H1 (cell line): ENCODE measurements at regions not wholly inside any gene's neighbourhood (a gene's known extent, or its start where the extent isn't known, plus 50 kb on each side); places are given as distances from the start of the nearest gene placed in this dataset.

Source experiments
- CBX8 ChIP-seq: fragments of 300-800, 300-1000 bp; sonication (generic); IDR thresholded peaks from 2 replicates; pipeline ENCODE4 v1.7.1; 2016; ENCODE audit warnings: low read depth, low read length, borderline replicate concordance
- CREB1 ChIP-seq: IDR thresholded peaks from 2 replicates; pipeline ENCODE4 v1.6.1; 2012; ENCODE audit warnings: inconsistent platforms
- EZH2 ChIP-seq: fragments of 200-600 bp; sonication (generic); IDR thresholded peaks from 2 replicates; pipeline ENCODE4 v1.7.1; 2012; ENCODE audit warnings: low read depth, mild to moderate bottlenecking, moderate library complexity, low read length, inconsistent platforms; ENCODE audit not compliant: severe bottlenecking
- HDAC2 ChIP-seq, 2 experiments: fragments of 300-600 bp in 1 of 2; sonication (generic) in 1 of 2; IDR thresholded peaks; 2 replicates each; pipeline ENCODE4 v1.6.1; 2011 to 2012; ENCODE audit warnings: low read depth in 2 of 2, low read length in 2 of 2, mild to moderate bottlenecking in 2 of 2, moderate library complexity in 2 of 2, borderline replicate concordance in 1 of 2, inconsistent platforms in 1 of 2
- NANOG ChIP-seq: IDR thresholded peaks from 2 replicates; pipeline ENCODE4 v1.6.1; 2011; ENCODE audit warnings: low read length, low read depth, mild to moderate bottlenecking, inconsistent platforms; ENCODE audit not compliant: insufficient read depth, poor library complexity, severe bottlenecking
- NRF1 ChIP-seq: IDR thresholded peaks from 2 replicates; pipeline ENCODE4 v1.6.1; 2011; ENCODE audit warnings: mild to moderate bottlenecking, low read depth, low read length, improper control_type of control experiment
- POU5F1 ChIP-seq: IDR thresholded peaks from 2 replicates; pipeline ENCODE4 v1.6.1; 2011; ENCODE audit warnings: low read depth, mild to moderate bottlenecking, low read length, moderate library complexity
- SAP30 ChIP-seq: fragments of 300-600 bp; sonication (generic); IDR thresholded peaks from 2 replicates; pipeline ENCODE4 v1.7.1; 2012; ENCODE audit warnings: low read length, moderate library complexity, mild to moderate bottlenecking, inconsistent platforms; ENCODE audit not compliant: insufficient read depth, insufficient replicate concordance
- TEAD4 ChIP-seq: IDR thresholded peaks from 2 replicates; pipeline ENCODE4 v1.6.1; 2012; ENCODE audit warnings: low read depth, low read length, inconsistent platforms, mixed read lengths
- TF ChIP-seq, protein P1 (sequence below): fragments of 300-600 bp; sonication (generic); IDR thresholded peaks from 2 replicates; pipeline ENCODE4 v1.7.1; 2012; ENCODE audit warnings: low read length, moderate library complexity, mild to moderate bottlenecking, inconsistent platforms; ENCODE audit not compliant: insufficient replicate concordance
- TF ChIP-seq, protein P2 (sequence below): IDR thresholded peaks from 2 replicates; pipeline ENCODE4 v1.6.1; 2012; ENCODE audit warnings: inconsistent platforms

DNA sequence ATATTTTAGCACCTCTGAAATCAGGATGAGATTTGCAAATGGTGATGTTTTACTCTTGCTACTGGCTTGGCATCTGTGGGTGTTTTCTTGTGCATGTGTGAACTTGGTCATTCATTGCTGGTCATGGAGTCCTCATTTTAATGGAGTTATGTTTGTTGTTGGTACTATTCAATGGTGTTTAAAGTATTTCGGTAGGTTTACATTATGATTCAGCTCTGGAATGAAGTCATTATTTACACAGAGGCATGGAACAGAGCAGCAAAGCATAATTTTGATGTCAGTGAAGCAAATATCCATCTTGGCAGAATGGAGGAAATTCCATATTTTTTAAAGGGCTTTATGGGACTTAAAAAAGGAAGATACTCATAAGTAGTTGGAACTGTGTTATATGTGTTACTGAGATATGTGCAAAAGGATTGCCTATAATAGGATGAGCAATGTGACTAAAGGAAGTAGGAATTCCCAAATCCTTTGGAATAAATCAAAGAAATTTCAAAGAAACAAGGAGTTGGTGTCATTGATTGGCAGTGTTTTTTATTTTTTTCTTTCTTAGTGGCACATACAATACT lies 147.4 kb downstream of the ACTBL2 start (continued):
- TF ChIP-seq, protein P1, sequence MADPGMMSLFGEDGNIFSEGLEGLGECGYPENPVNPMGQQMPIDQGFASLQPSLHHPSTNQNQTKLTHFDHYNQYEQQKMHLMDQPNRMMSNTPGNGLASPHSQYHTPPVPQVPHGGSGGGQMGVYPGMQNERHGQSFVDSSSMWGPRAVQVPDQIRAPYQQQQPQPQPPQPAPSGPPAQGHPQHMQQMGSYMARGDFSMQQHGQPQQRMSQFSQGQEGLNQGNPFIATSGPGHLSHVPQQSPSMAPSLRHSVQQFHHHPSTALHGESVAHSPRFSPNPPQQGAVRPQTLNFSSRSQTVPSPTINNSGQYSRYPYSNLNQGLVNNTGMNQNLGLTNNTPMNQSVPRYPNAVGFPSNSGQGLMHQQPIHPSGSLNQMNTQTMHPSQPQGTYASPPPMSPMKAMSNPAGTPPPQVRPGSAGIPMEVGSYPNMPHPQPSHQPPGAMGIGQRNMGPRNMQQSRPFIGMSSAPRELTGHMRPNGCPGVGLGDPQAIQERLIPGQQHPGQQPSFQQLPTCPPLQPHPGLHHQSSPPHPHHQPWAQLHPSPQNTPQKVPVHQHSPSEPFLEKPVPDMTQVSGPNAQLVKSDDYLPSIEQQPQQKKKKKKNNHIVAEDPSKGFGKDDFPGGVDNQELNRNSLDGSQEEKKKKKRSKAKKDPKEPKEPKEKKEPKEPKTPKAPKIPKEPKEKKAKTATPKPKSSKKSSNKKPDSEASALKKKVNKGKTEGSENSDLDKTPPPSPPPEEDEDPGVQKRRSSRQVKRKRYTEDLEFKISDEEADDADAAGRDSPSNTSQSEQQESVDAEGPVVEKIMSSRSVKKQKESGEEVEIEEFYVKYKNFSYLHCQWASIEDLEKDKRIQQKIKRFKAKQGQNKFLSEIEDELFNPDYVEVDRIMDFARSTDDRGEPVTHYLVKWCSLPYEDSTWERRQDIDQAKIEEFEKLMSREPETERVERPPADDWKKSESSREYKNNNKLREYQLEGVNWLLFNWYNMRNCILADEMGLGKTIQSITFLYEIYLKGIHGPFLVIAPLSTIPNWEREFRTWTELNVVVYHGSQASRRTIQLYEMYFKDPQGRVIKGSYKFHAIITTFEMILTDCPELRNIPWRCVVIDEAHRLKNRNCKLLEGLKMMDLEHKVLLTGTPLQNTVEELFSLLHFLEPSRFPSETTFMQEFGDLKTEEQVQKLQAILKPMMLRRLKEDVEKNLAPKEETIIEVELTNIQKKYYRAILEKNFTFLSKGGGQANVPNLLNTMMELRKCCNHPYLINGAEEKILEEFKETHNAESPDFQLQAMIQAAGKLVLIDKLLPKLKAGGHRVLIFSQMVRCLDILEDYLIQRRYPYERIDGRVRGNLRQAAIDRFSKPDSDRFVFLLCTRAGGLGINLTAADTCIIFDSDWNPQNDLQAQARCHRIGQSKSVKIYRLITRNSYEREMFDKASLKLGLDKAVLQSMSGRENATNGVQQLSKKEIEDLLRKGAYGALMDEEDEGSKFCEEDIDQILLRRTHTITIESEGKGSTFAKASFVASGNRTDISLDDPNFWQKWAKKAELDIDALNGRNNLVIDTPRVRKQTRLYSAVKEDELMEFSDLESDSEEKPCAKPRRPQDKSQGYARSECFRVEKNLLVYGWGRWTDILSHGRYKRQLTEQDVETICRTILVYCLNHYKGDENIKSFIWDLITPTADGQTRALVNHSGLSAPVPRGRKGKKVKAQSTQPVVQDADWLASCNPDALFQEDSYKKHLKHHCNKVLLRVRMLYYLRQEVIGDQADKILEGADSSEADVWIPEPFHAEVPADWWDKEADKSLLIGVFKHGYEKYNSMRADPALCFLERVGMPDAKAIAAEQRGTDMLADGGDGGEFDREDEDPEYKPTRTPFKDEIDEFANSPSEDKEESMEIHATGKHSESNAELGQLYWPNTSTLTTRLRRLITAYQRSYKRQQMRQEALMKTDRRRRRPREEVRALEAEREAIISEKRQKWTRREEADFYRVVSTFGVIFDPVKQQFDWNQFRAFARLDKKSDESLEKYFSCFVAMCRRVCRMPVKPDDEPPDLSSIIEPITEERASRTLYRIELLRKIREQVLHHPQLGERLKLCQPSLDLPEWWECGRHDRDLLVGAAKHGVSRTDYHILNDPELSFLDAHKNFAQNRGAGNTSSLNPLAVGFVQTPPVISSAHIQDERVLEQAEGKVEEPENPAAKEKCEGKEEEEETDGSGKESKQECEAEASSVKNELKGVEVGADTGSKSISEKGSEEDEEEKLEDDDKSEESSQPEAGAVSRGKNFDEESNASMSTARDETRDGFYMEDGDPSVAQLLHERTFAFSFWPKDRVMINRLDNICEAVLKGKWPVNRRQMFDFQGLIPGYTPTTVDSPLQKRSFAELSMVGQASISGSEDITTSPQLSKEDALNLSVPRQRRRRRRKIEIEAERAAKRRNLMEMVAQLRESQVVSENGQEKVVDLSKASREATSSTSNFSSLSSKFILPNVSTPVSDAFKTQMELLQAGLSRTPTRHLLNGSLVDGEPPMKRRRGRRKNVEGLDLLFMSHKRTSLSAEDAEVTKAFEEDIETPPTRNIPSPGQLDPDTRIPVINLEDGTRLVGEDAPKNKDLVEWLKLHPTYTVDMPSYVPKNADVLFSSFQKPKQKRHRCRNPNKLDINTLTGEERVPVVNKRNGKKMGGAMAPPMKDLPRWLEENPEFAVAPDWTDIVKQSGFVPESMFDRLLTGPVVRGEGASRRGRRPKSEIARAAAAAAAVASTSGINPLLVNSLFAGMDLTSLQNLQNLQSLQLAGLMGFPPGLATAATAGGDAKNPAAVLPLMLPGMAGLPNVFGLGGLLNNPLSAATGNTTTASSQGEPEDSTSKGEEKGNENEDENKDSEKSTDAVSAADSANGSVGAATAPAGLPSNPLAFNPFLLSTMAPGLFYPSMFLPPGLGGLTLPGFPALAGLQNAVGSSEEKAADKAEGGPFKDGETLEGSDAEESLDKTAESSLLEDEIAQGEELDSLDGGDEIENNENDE = no peak
- TF ChIP-seq CBX8 (no peak), POU5F1 (no peak), CREB1 (no peak), EZH2 (no peak), NANOG (no peak), HDAC2 (IDR thresholded peaks at IDR 0.05; ENCODE audit: borderline replicate concordance in 1 of 2, low read depth in 2 of 2, low read length in 2 of 2) (no peak), TEAD4 (no peak), SAP30 (no peak), NRF1 (no peak)
- TF ChIP-seq, protein P2, sequence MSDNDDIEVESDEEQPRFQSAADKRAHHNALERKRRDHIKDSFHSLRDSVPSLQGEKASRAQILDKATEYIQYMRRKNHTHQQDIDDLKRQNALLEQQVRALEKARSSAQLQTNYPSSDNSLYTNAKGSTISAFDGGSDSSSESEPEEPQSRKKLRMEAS = no peak
